ENCODE measurements at regions not wholly inside any gene's neighbourhood (a gene's known extent, or its start where the extent isn't known, plus 50 kb on each side); places are given as distances from the start of the nearest gene placed in this dataset.

DNA sequence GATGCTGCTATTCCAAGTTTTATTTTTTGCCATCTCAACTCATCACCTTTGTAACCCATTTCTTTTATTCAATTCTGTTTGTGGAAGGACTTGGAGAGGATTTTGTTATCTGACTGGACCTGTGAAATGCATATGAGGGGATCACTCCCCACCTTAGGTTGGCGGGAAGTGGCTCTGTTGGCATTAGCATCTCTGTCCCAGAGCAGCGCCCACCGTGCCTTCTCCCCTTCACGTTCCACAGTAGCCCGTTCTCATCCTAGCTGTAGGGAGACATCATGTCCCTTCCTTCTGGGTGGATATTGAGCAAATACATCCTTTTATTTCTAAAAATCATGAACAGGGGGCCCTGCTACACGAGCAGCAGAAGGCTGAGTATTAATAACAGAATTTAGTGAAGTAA lies 330.4 kb downstream of the RFC3 start:
- TF ChIP-seq ZNF501 (tag by site-specific recombination; IDR thresholded peaks at IDR 0.05) (no peak), ZNF214 (tag by site-specific recombination; IDR thresholded peaks at IDR 0.05; ENCODE audit: borderline replicate concordance) (no peak), ZNF302 (tag by site-specific recombination; IDR thresholded peaks at IDR 0.05; ENCODE audit: low read depth) (no peak), ZNF830 (tag by site-specific recombination; IDR thresholded peaks at IDR 0.05; ENCODE audit: low read depth) (no peak), ZFP3 (tag by site-specific recombination; IDR thresholded peaks at IDR 0.05; ENCODE audit: low read depth) (no peak)
- no peaks in the 10 kb centered on the region for H3K36me3 ChIP-seq (ENCODE audit: control insufficient read depth in 2 of 2, insufficient read depth in 1 of 2, low read length in 2 of 2)
- H3K4me1 ChIP-seq (ENCODE audit: control insufficient read depth, insufficient read depth, low read length): no peaks in the 10 kb centered on the region
- no peak overlapping the region for H3K27ac ChIP-seq (ENCODE audit: extremely low read depth, low read depth, low read length)
- POLR2A ChIA-PET: no interaction called here
- no peaks in the 10 kb centered on the region for H3K9me3 ChIP-seq (ENCODE audit: control insufficient read depth, insufficient read depth, low read depth, low read length)
- CTCF ChIA-PET: interaction anchor here (0.7 kb wide), 1 partner anchor 812 kb away, joined by 3 read pairs; no protein-coding TSS in a partner anchor
- H3K4me3 ChIP-seq (ENCODE audit: low read depth, low read length): no peak overlapping the region

GRCh38 chr13:34151885-34152284 lies 333.9 kb downstream of the RFC3 start:
- TF ChIP-seq ZNF138 (tag by site-specific recombination; IDR thresholded peaks at IDR 0.05; ENCODE audit: borderline replicate concordance): no peak
- no peak for TF ChIP-seq ZNF48 (tag by site-specific recombination; IDR thresholded peaks at IDR 0.05)
- no peak for TF ChIP-seq ZNF629 (tag by site-specific recombination; IDR thresholded peaks at IDR 0.05)
- Histone ChIP-seq H3K9me3 (ENCODE audit: control insufficient read depth, insufficient read depth, low read depth, low read length) (no peaks in the 10 kb centered on the region), H3K27ac (ENCODE audit: extremely low read depth, low read depth, low read length) (no peak overlapping the region), H3K4me3 (ENCODE audit: low read depth, low read length) (no peak overlapping the region), H3K4me1 (ENCODE audit: control insufficient read depth, insufficient read depth, low read length) (0 out of 2 replicates have a peak, but pooled peaks cover 4% of the 10 kb centered on the region), H3K36me3 (ENCODE audit: control insufficient read depth in 2 of 2, insufficient read depth in 1 of 2, low read length in 2 of 2) (no peaks in the 10 kb centered on the region)
- CTCF ChIA-PET: interaction anchor here (0.7 kb wide), 1 partner anchor 97 kb away, joined by 3 read pairs; no protein-coding TSS in a partner anchor
- POLR2A ChIA-PET: no interaction called here

GRCh38 chr13:34152409-34152808 lies 334.5 kb downstream of the RFC3 start:
- TF ChIP-seq, protein P1, sequence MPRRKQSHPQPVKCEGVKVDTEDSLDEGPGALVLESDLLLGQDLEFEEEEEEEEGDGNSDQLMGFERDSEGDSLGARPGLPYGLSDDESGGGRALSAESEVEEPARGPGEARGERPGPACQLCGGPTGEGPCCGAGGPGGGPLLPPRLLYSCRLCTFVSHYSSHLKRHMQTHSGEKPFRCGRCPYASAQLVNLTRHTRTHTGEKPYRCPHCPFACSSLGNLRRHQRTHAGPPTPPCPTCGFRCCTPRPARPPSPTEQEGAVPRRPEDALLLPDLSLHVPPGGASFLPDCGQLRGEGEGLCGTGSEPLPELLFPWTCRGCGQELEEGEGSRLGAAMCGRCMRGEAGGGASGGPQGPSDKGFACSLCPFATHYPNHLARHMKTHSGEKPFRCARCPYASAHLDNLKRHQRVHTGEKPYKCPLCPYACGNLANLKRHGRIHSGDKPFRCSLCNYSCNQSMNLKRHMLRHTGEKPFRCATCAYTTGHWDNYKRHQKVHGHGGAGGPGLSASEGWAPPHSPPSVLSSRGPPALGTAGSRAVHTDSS (tag by site-specific recombination; IDR thresholded peaks at IDR 0.05): no peak
- TF ChIP-seq, protein P2, sequence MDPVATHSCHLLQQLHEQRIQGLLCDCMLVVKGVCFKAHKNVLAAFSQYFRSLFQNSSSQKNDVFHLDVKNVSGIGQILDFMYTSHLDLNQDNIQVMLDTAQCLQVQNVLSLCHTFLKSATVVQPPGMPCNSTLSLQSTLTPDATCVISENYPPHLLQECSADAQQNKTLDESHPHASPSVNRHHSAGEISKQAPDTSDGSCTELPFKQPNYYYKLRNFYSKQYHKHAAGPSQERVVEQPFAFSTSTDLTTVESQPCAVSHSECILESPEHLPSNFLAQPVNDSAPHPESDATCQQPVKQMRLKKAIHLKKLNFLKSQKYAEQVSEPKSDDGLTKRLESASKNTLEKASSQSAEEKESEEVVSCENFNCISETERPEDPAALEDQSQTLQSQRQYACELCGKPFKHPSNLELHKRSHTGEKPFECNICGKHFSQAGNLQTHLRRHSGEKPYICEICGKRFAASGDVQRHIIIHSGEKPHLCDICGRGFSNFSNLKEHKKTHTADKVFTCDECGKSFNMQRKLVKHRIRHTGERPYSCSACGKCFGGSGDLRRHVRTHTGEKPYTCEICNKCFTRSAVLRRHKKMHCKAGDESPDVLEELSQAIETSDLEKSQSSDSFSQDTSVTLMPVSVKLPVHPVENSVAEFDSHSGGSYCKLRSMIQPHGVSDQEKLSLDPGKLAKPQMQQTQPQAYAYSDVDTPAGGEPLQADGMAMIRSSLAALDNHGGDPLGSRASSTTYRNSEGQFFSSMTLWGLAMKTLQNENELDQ (tag by site-specific recombination; IDR thresholded peaks at IDR 0.05; ENCODE audit: low read depth): no peak
- no peak for TF ChIP-seq ZNF132 (tag by site-specific recombination; IDR thresholded peaks at IDR 0.05; ENCODE audit: borderline replicate concordance)
- Histone ChIP-seq H3K9me3 (ENCODE audit: control insufficient read depth, insufficient read depth, low read depth, low read length) (no peaks in the 10 kb centered on the region), H3K4me3 (ENCODE audit: low read depth, low read length) (no peak overlapping the region), H3K36me3 (ENCODE audit: control insufficient read depth in 2 of 2, insufficient read depth in 1 of 2, low read length in 2 of 2) (no peaks in the 10 kb centered on the region), H3K4me1 (ENCODE audit: control insufficient read depth, insufficient read depth, low read length) (peaks cover 6% of the 10 kb centered on the region; the same call in 1 of the 2 replicates), H3K27ac (ENCODE audit: extremely low read depth, low read depth, low read length) (no peak overlapping the region)
- ChIA-PET POLR2A (no interaction called here), CTCF (interaction anchor here (0.5 to 0.6 kb wide), 2 partner anchors 197 to 1570 kb away, joined by 3 to 4 read pairs; no protein-coding TSS in a partner anchor)

- Histone ChIP-seq H3K27ac (ENCODE audit: extremely low read depth, low read depth, low read length) (no peak overlapping the region), H3K36me3 (ENCODE audit: control insufficient read depth in 2 of 2, insufficient read depth in 1 of 2, low read length in 2 of 2) (no peaks in the 10 kb centered on the region), H3K4me3 (ENCODE audit: low read depth, low read length) (no peak overlapping the region), H3K9me3 (ENCODE audit: control insufficient read depth, insufficient read depth, low read depth, low read length) (no peaks in the 10 kb centered on the region), H3K4me1 (ENCODE audit: control insufficient read depth, insufficient read depth, low read length) (peaks cover 8% of the 10 kb centered on the region; the same call in 1 of the 2 replicates)
- TF ChIP-seq ZNF529 (tag by site-specific recombination; IDR thresholded peaks at IDR 0.05; ENCODE audit: insufficient replicate concordance) (no peak), GFI1B (tag by site-specific recombination; IDR thresholded peaks at IDR 0.05) (no peak), ZNF514 (tag by site-specific recombination; IDR thresholded peaks at IDR 0.05) (no peak), ZNF626 (tag by site-specific recombination; IDR thresholded peaks at IDR 0.05) (no peak), ZNF175 (tag by site-specific recombination; IDR thresholded peaks at IDR 0.05) (no peak), ZNF121 (tag by site-specific recombination; IDR thresholded peaks at IDR 0.05) (no peak), SCRT2 (tag by site-specific recombination; IDR thresholded peaks at IDR 0.05) (no peak)
- TF ChIP-seq, protein P3, sequence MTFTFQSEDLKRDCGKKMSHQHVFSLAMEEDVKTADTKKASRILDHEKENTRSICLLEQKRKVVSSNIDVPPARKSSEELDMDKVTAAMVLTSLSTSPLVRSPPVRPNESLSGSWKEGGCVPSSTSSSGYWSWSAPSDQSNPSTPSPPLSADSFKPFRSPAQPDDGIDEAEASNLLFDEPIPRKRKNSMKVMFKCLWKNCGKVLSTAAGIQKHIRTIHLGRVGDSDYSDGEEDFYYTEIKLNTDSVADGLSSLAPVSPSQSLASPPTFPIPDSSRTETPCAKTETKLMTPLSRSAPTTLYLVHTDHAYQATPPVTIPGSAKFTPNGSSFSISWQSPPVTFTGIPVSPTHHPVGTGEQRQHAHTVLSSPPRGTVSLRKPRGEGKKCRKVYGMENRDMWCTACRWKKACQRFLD (tag by site-specific recombination; IDR thresholded peaks at IDR 0.05): no peak
- CTCF ChIA-PET: interaction anchor here (0.5 to 0.6 kb wide), 2 partner anchors 198 to 1569 kb away, joined by 3 to 4 read pairs; no protein-coding TSS in a partner anchor
- POLR2A ChIA-PET: no interaction called here
These were observed 335.0 kb downstream of the RFC3 start for GRCh38 chr13:34152996-34153395.
